ENCODE measurements at regions not wholly inside any gene's neighbourhood (a gene's known extent, or its start where the extent isn't known, plus 50 kb on each side); places are given as distances from the start of the nearest gene placed in this dataset.

DNA sequence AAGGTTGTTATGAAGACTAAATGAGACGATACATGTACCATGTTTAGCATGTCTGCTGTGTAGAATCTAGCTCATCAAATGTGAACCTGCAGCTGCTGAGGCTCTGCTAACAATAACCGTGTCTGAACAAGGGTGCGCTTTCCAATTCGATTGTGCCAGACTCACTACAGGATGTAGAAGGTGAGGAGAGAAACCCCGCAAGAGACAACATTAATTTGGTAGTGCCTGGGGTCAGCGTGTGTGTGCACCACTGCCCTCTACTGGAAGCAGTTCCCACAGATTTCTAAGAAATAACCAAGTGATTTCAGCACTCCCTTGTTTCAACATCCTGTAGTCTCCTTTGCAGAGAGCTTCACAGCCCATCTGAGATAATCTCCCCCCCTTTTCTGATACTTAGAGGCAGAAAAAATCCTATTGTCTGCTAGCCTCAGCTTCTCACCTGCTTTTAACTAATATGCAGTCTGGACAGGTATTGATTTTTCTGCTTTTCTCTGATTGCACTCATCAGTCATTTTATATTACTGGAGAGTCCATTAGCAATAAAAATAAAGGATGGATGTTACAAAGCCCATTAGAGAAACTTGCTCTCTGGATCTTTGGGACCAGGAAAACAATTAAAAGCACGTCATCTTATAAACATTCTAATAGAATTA, 96.7 kb upstream of the BACH2 start:
- no peaks in the 10 kb centered on the region for H3K27me3 Mint-ChIP-seq (ENCODE audit: insufficient read depth)
- peaks cover 68% of the 10 kb centered on the region for H3K4me1 Mint-ChIP-seq (ENCODE audit: low read depth)
- peak; percentile 65 for DNase-seq (ENCODE audit: low spot score)
- no peaks in the 10 kb centered on the region for H3K9me3 Mint-ChIP-seq
- intact Hi-C loops (cut with micrococcal nuclease) = loop anchor here (1.0 kb wide), 6 partner anchors 10 to 453 kb away; partner anchors contain the start of gene BACH2
- H3K4me3 Mint-ChIP-seq = no peak overlapping the region
- peaks cover 6% of the 10 kb centered on the region for H3K36me3 Mint-ChIP-seq (ENCODE audit: low read depth)
- peak overlapping the region; percentile 32 for H3K27ac Mint-ChIP-seq

DNA sequence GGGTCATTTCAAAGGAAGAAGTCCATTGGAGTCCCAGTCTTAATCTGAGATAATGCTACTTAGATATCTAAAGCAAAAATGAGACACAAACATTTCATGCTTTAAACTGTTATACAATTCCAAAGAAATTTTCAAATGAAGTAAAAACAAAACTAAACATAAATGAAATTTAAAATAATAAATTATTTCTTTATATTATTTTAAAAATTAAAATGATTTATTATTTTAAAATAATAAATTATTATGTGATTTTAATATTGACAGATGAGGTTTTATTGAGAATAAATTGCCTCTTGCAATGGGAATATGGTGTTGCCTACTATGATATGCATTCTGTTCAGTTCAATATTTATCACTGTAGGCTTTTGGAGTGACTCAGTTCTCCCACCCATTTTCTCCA, 93.7 kb upstream of the BACH2 start:
- peaks cover 47% of the 10 kb centered on the region for H3K4me1 Mint-ChIP-seq (ENCODE audit: low read depth)
- DNase-seq (ENCODE audit: low spot score) = no peak
- intact Hi-C loops (cut with micrococcal nuclease) = no loop called here
- no peak overlapping the region for H3K4me3 Mint-ChIP-seq
- H3K9me3 Mint-ChIP-seq = no peaks in the 10 kb centered on the region
- H3K27me3 Mint-ChIP-seq (ENCODE audit: insufficient read depth) = peaks cover 9% of the 10 kb centered on the region
- no peak overlapping the region for H3K27ac Mint-ChIP-seq
- H3K36me3 Mint-ChIP-seq (ENCODE audit: low read depth) = peaks cover under 1% of the 10 kb centered on the region

DNA sequence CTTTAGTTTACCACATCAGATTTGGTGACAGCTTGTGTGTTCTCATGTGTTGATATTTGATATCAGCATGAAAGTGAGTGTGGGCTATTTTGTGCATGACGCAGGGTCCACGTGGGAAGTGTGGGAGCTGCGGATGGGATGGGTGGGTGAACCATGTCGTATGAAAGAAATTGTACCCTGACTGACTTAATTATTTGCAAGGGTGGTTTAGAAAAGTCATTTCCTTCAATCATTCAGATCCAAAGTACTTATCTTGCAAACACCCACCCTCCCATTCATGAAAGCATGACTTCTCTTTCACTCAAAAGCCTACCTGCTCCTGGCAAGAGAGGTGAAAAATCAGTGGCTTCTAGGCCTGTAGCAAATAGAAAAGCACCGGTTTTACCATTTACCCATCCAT, 91.8 kb upstream of the BACH2 start:
- Mint-ChIP-seq H3K27me3 (ENCODE audit: insufficient read depth) (peaks cover 9% of the 10 kb centered on the region), H3K4me3 (no peak overlapping the region), H3K9me3 (no peaks in the 10 kb centered on the region), H3K27ac (no peak overlapping the region), H3K36me3 (ENCODE audit: low read depth) (no peaks in the 10 kb centered on the region), H3K4me1 (ENCODE audit: low read depth) (peaks cover 43% of the 10 kb centered on the region)
- DNase-seq (ENCODE audit: low spot score) = no peak
- intact Hi-C loops (cut with micrococcal nuclease) = loop anchor here (1.0 kb wide), 1 partner anchor 9 kb away; no protein-coding TSS in a partner anchor

DNA sequence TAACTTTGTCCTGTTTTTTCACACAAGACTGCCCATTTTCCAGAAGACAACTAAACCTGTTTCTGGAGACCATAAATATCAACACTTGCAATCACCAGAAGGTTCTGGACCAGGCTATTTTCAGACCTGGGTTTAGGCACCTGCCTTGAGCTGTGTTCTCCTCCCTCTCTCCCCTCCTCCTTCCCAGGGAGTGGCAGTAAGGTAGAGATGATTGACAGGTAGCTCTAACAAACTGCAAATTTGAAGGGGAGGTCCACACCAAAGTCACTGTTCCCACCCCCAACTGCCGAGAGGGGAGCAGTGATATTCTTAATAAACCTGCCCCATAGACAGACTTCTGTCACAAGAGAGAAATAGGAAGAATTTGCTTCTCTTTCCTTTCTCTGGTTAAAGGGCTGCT, 91.2 kb upstream of the BACH2 start:
- H3K4me3 Mint-ChIP-seq = no peak overlapping the region
- no peaks in the 10 kb centered on the region for H3K36me3 Mint-ChIP-seq (ENCODE audit: low read depth)
- DNase-seq (ENCODE audit: low spot score) = no peak
- H3K9me3 Mint-ChIP-seq = no peaks in the 10 kb centered on the region
- H3K27me3 Mint-ChIP-seq (ENCODE audit: insufficient read depth) = peaks cover 9% of the 10 kb centered on the region
- H3K4me1 Mint-ChIP-seq (ENCODE audit: low read depth) = peaks cover 43% of the 10 kb centered on the region
- H3K27ac Mint-ChIP-seq = no peak overlapping the region
- intact Hi-C loops (cut with micrococcal nuclease) = loop anchor here (1.0 kb wide), 1 partner anchor 9 kb away; no protein-coding TSS in a partner anchor

DNA sequence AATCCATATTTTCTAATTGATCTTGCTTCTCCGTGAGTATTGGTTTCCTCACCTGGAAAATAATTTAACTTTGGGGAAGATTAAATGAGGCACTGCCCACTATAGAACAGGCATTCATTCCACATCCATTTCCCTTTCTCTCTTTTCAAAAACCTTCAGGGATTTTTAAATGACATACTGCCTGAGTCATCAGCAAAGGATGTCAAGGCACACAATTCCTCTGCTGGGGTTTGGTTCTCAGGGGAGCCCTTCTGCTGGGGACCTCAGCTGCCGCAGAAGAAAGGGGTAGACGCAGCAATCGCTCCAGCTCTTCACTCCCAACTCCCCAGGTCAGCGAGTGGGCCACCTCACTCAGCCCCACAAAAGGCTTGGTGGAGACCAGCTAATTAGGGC, 90.7 kb upstream of the BACH2 start:
- intact Hi-C loops (cut with micrococcal nuclease) = no loop called here
- Mint-ChIP-seq H3K27me3 (ENCODE audit: insufficient read depth) (peaks cover 9% of the 10 kb centered on the region), H3K27ac (no peak overlapping the region), H3K4me3 (no peak overlapping the region), H3K9me3 (no peaks in the 10 kb centered on the region), H3K36me3 (ENCODE audit: low read depth) (no peaks in the 10 kb centered on the region), H3K4me1 (ENCODE audit: low read depth) (peaks cover 46% of the 10 kb centered on the region)
- no peak for DNase-seq (ENCODE audit: low spot score)

DNA sequence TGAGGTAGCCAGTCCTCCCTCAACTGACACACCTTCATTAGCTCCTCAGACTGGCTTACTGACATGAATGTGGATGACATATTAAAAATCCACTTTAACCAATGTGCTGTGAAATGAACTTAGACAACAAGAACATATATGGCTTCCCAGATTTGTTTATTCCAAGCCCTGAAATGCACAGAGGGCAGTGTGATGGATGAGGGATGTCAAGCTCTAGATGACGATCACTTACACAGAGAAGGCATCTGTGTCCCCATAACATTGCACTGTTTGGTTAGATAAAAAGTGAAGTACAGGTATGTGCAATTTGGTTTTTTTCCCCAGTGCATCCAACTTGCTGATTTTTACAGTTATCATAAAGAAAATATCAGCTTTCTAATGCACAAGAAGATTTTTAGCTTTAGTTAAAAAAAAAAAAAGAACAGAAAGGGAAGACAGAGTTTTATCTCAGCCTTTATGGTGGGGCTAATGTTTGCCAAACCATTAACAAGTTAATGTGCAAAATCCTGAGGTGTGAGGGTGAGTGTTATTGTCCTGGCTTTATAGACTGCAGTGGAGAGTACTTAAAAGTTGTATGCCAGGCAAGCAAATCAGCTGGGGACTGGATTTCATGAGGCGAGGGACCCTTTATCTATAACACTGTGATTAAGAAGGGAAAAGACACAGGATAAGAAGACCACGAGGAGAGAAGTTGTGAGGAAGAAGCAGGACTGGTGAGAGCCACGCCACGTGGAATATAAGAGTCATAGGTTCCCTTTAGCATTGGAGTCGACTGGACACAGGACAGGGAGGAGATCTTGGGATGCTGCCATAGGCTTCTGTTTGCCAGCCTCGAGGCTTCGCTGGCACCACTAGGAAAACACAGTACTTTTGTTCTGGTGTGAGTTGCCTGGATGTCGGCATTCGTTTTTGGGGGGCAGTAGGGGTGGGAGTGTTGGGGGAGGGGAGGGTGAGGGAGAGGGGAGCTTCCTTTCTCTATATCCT, 90.0 kb upstream of the BACH2 start:
- intact Hi-C loops (cut with micrococcal nuclease) = no loop called here
- peaks cover 47% of the 10 kb centered on the region for H3K4me1 Mint-ChIP-seq (ENCODE audit: low read depth)

DNA sequence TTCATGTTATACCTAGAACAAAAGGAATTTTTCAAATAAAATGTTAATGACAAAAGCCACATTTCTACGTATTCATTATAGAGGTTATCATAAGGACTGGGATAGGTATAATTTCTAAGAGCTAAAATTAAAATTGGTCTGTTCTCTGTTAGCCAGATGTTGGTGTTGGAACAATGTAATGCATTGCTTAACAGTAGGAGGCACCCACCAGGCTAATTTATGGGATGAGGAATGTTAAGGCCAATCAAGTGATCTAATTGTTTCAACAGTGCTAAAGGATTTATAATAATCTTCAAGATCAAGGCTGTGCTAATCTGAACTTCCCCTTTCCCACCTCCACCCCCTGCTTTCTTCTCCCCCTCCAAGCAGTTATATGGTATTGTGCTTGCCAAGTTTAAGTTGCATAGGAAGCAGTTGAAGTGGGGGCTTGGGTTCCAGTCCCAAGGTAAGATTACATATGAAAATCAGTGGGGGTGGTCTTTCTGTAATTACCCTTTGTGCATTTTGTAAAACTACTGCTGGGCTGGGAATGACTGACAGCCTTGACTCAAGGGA, 89.2 kb upstream of the BACH2 start:
- no peak for DNase-seq (ENCODE audit: low spot score)
- Mint-ChIP-seq H3K27ac (no peak overlapping the region), H3K9me3 (no peaks in the 10 kb centered on the region), H3K36me3 (ENCODE audit: low read depth) (no peaks in the 10 kb centered on the region), H3K27me3 (ENCODE audit: insufficient read depth) (peaks cover 9% of the 10 kb centered on the region), H3K4me3 (no peak overlapping the region), H3K4me1 (ENCODE audit: low read depth) (peaks cover 48% of the 10 kb centered on the region)
- intact Hi-C loops (cut with micrococcal nuclease) = no loop called here

More for the DNA sequence above, 90.0 kb upstream of the BACH2 start:
- Mint-ChIP-seq H3K27me3 (ENCODE audit: insufficient read depth) (peaks cover 9% of the 10 kb centered on the region), H3K4me3 (no peak overlapping the region), H3K36me3 (ENCODE audit: low read depth) (no peaks in the 10 kb centered on the region), H3K27ac (peak overlapping the region; percentile 4), H3K9me3 (no peaks in the 10 kb centered on the region)
- no peak for DNase-seq (ENCODE audit: low spot score)

DNA sequence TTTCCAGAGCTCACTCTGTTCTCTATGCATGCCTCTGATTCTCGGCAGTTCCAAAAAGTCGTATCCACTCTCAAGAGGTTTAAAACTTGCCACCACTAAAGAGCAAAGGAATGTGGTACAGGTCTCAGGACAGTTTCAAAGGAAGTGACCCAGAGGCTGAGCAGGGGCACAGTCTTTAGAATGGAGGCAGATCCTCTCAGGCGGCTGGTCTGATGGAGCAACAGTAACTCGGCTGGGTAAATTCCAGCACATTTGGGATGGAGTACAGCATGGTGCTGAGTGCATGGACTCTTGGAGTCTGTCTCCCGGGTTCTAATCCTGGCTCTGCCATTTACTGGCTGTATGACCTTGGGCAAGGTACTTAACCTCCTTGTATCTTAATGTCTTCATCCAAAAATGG, 88.1 kb upstream of the BACH2 start:
- H3K9me3 Mint-ChIP-seq = no peaks in the 10 kb centered on the region
- no peaks in the 10 kb centered on the region for H3K36me3 Mint-ChIP-seq (ENCODE audit: low read depth)
- H3K27ac Mint-ChIP-seq = no peak overlapping the region
- DNase-seq (ENCODE audit: low spot score) = no peak
- H3K4me3 Mint-ChIP-seq = no peak overlapping the region
- H3K27me3 Mint-ChIP-seq (ENCODE audit: insufficient read depth) = peaks cover 9% of the 10 kb centered on the region
- H3K4me1 Mint-ChIP-seq (ENCODE audit: low read depth) = peaks cover 48% of the 10 kb centered on the region
- intact Hi-C loops (cut with micrococcal nuclease) = no loop called here

DNA sequence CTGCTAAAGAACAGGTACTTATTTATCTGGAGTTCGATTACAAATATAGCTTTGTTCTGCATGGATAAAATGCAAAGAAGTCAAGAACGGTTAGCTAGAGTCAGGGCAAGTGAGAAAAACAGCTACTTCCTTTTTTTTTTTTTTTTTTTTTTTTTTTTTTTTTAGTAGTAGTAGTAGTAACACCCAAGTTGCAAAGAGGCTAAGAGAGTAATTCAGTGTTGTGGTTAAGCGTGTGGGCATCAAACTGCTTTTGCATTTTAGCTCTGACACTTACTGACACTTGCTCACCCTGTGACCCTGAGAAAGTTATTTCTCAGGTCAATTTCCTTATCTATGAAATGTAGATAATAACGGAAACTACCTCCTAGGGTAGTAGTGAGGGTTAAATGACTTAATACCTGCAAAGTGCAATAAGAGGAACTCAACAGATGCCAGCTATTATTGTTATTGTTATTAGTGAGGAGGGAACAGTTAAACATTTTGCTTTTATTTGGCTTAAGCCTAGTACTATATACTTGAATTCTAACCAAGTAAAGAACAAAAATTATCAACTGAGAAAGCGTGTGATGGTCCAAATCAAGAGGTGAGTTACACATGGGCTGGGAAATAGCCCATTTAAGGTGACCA, 86.7 kb upstream of the BACH2 start:
- H3K27me3 Mint-ChIP-seq (ENCODE audit: insufficient read depth) = peaks cover 11% of the 10 kb centered on the region
- no peaks in the 10 kb centered on the region for H3K36me3 Mint-ChIP-seq (ENCODE audit: low read depth)
- DNase-seq (ENCODE audit: low spot score) = no peak
- H3K4me3 Mint-ChIP-seq = no peak overlapping the region
- peaks cover 38% of the 10 kb centered on the region for H3K4me1 Mint-ChIP-seq (ENCODE audit: low read depth)
- intact Hi-C loops (cut with micrococcal nuclease) = loop anchor here (1.0 to 2.0 kb wide), 4 partner anchors 10 to 79 kb away; no protein-coding TSS in a partner anchor
- no peaks in the 10 kb centered on the region for H3K9me3 Mint-ChIP-seq
- H3K27ac Mint-ChIP-seq = peak overlapping the region; percentile 1

DNA sequence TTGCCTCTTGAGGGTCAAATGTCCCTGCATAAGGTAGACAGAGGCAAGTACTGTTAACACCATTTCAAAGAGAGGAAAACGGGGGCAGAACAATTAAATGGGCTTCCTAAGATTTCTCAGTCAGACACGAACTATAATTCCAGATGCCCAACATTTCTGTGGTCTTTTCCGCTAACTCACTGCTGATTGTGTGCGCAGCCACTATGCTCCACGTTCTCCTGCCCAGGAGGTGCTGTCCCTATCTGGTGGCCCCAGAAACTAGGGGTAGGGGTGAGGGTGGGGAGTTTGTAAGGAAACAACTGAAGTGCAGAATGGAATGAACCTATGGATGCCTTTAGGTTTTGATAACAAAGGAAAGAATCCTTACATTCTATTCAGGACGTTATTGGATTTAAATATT, 86.1 kb upstream of the BACH2 start:
- intact Hi-C loops (cut with micrococcal nuclease) = loop anchor here (1.0 to 2.0 kb wide), 4 partner anchors 11 to 78 kb away; no protein-coding TSS in a partner anchor
- Mint-ChIP-seq H3K4me1 (ENCODE audit: low read depth) (peaks cover 33% of the 10 kb centered on the region), H3K4me3 (no peak overlapping the region), H3K9me3 (no peaks in the 10 kb centered on the region), H3K36me3 (ENCODE audit: low read depth) (no peaks in the 10 kb centered on the region), H3K27ac (no peak overlapping the region), H3K27me3 (ENCODE audit: insufficient read depth) (peaks cover 11% of the 10 kb centered on the region)
- DNase-seq (ENCODE audit: low spot score) = no peak

DNA sequence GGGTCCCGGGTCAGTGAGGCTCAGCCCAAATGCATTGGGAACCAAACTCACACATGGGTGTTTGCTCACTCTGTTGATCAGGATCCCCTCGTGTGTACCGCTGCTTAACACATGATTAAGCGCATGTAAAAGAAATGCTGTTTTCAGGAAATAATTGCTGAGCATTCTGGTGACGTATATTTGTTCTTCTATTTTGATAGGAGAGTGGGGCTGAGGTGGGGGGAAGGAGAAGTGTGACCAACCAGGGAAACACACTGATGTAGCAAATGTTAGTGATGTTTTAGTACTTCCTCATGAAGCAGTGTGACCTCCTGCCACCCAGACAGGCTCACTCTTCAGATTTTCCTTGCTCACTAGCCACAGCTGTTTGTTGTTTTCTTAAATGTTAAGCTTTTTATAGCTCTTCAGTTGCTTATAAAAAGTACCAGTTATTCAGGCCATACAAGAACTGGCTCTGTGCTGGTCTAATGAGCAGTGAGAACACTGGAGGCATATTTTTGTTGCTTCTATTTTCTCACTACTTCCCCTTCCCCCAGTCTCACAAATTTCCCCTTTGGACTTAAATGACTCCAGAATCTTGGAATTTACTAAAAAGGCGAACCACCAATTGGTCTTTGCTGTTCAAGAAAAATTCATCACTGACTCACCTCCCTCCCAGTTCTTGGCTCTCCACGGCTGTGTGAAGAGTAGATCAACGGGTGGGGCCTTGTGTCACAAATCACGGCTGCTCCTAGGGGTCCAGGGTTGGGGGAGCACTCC, 79.2 kb upstream of the BACH2 start:
- no peak for DNase-seq (ENCODE audit: low spot score)
- H3K9me3 Mint-ChIP-seq = no peaks in the 10 kb centered on the region

DNA sequence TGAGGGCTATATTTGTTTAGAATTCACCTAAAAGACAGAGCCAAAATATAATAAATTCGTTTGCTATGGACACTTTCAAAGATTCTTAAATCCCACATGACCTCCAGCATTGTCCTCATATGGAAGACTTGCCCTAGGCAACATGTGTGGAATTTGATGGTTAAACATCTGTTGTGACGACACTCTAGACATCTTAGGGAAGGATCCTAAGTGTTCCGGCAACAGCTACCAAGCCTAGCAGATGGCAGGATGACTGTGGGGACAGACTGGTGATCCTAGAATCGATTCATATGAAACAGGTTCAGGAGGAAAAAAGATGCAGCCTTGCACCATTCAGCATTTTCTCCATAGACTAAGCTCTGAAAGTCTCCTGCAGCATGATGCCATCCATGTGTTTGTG, 77.6 kb upstream of the BACH2 start:
- Mint-ChIP-seq H3K4me1 (ENCODE audit: low read depth) (peaks cover 16% of the 10 kb centered on the region), H3K4me3 (no peak overlapping the region), H3K27me3 (ENCODE audit: insufficient read depth) (peaks cover 13% of the 10 kb centered on the region), H3K36me3 (ENCODE audit: low read depth) (no peaks in the 10 kb centered on the region), H3K9me3 (no peaks in the 10 kb centered on the region), H3K27ac (no peak overlapping the region)
- intact Hi-C loops (cut with micrococcal nuclease) = no loop called here
- DNase-seq (ENCODE audit: low spot score) = no peak

More for the DNA sequence above, 79.2 kb upstream of the BACH2 start:
- Mint-ChIP-seq H3K4me3 (no peak overlapping the region), H3K27me3 (ENCODE audit: insufficient read depth) (peaks cover 14% of the 10 kb centered on the region), H3K4me1 (ENCODE audit: low read depth) (peaks cover 2% of the 10 kb centered on the region), H3K27ac (no peak overlapping the region), H3K36me3 (ENCODE audit: low read depth) (no peaks in the 10 kb centered on the region)
- intact Hi-C loops (cut with micrococcal nuclease) = no loop called here
